ENCODE measurements at regions not wholly inside any gene's neighbourhood (a gene's known extent, or its start where the extent isn't known, plus 50 kb on each side); places are given as distances from the start of the nearest gene placed in this dataset.

- TF ChIP-seq CTCF (IDR thresholded peaks at IDR 0.05): no peak
- TF ChIP-seq POLR2A (IDR thresholded peaks at IDR 0.05): no peak
- no peak for TF ChIP-seq POLR2AphosphoS5 (IDR thresholded peaks at IDR 0.05)
Measured at GRCh38 chr6:53974941-53975340, 136.3 kb upstream of the MLIP start.

Data from prostate gland (tissue), 2 donors.